ENCODE measurements at regions not wholly inside any gene's neighbourhood (a gene's known extent, or its start where the extent isn't known, plus 50 kb on each side); places are given as distances from the start of the nearest gene placed in this dataset.
A peak's percentile ranks its signal among the peaks of the same experiment; 100 is the strongest.

DNA sequence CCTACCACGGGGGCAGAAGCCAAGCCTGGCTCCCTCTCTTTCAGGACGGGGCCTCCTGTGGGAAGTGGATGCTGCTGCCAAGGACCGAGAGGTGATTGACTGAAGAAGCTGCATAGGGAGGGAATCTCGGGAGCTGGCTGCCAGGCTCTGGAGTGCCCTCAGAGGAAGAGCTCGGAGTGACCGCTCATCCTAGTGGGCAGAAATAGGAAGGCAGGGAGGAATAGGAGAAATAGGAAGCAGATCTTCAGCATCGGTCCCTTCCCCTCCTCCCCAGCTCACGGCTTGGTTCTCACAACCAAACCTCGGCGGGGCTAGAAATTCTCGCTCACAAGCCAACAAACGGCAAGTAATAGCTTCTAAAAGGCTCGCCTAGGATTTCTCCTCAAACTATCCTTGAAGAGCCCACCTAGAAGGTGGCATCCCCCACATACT is 159.9 kb upstream of the RAI14 start:
- Histone ChIP-seq H3K27me3 (ENCODE audit: control insufficient read depth, insufficient read depth, low read length) (no peaks in the 10 kb centered on the region), H3K36me3 (ENCODE audit: control insufficient read depth in 2 of 3, insufficient read depth in 3 of 3, low read length in 3 of 3) (no peaks in the 10 kb centered on the region)
- TF ChIP-seq, protein P1, sequence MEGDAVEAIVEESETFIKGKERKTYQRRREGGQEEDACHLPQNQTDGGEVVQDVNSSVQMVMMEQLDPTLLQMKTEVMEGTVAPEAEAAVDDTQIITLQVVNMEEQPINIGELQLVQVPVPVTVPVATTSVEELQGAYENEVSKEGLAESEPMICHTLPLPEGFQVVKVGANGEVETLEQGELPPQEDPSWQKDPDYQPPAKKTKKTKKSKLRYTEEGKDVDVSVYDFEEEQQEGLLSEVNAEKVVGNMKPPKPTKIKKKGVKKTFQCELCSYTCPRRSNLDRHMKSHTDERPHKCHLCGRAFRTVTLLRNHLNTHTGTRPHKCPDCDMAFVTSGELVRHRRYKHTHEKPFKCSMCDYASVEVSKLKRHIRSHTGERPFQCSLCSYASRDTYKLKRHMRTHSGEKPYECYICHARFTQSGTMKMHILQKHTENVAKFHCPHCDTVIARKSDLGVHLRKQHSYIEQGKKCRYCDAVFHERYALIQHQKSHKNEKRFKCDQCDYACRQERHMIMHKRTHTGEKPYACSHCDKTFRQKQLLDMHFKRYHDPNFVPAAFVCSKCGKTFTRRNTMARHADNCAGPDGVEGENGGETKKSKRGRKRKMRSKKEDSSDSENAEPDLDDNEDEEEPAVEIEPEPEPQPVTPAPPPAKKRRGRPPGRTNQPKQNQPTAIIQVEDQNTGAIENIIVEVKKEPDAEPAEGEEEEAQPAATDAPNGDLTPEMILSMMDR (IDR thresholded peaks at IDR 0.05; ENCODE audit: borderline replicate concordance, extremely low read depth, insufficient read depth), result no peak

DNA sequence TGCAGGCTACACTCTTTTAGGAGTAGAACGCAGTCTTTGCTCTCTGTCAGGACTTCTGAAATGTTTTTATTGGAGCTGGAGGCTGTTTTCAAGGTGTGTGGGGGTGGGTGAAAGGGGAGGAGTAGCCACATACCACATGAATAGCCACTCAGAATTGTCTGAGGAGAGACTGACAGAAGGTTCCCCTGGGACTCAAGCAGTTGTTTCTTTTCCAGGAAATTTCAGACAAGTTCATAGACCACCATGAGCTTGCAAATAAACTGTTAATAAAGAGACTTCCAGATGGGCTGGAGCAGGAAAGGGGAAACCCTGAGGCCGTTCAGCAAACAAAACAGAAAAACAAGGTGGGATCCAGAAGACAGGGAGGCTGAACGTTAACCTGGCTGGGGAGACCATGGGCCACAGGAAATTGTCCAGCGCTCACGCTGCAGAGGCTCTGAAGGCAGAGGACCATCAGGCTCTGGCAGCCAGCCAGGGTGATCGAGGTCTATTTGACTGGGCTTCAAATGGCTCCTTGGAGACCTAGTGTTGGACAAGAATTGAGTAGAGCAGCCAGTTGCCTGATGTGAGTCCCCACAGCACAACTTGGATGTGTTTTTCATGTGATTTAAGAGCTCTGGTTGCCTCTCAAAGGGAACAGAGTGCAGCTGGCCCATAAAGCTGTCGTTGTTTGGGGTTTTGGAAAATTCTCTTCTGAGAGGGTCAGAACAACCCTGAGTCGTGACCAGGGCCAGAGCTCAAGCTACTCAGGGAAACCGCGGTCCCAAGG is 159.2 kb upstream of the RAI14 start:
- H3K9me3 ChIP-seq (ENCODE audit: control insufficient read depth in 2 of 3, insufficient read depth in 1 of 3, low read length in 3 of 3), result no peaks in the 10 kb centered on the region
- no peak for FAIRE-seq
- H3K4me1 ChIP-seq (ENCODE audit: control insufficient read depth in 2 of 3, insufficient read depth in 2 of 3, low read depth in 1 of 3, low read length in 3 of 3), result no peaks in the 10 kb centered on the region
- no peak overlapping the region for H3K9ac ChIP-seq (ENCODE audit: low read length in 3 of 3)
- no peak overlapping the region for H3K27ac ChIP-seq (ENCODE audit: low read depth in 2 of 2, low read length in 2 of 2)
- H3K36me3 ChIP-seq (ENCODE audit: control insufficient read depth in 2 of 3, insufficient read depth in 3 of 3, low read length in 3 of 3), result no peaks in the 10 kb centered on the region
- intact Hi-C loops (cut with DNase I), result no loop called here
- DNase-seq, result peak; percentile 77 to 97 (median 90)
- H3K4me3 ChIP-seq (ENCODE audit: low read length in 3 of 3), result no peak overlapping the region
- no peaks in the 10 kb centered on the region for H3K27me3 ChIP-seq (ENCODE audit: control insufficient read depth, insufficient read depth, low read length)
- TF ChIP-seq, protein P1 (IDR thresholded peaks at IDR 0.05; ENCODE audit: borderline replicate concordance, extremely low read depth, insufficient read depth), result no peak

More for the DNA sequence above, 159.9 kb upstream of the RAI14 start:
- DNase-seq (no peak), FAIRE-seq (no peak)
- H3K9ac ChIP-seq (ENCODE audit: low read length in 3 of 3), result no peak overlapping the region
- H3K27ac ChIP-seq (ENCODE audit: low read depth in 2 of 2, low read length in 2 of 2), result no peak overlapping the region
- H3K9me3 ChIP-seq (ENCODE audit: control insufficient read depth in 2 of 3, insufficient read depth in 1 of 3, low read length in 3 of 3), result no peaks in the 10 kb centered on the region
- H3K4me3 ChIP-seq (ENCODE audit: low read length in 3 of 3), result no peak overlapping the region
- intact Hi-C loops (cut with DNase I), result no loop called here
- no peaks in the 10 kb centered on the region for H3K4me1 ChIP-seq (ENCODE audit: control insufficient read depth in 2 of 3, insufficient read depth in 2 of 3, low read depth in 1 of 3, low read length in 3 of 3)

DNA sequence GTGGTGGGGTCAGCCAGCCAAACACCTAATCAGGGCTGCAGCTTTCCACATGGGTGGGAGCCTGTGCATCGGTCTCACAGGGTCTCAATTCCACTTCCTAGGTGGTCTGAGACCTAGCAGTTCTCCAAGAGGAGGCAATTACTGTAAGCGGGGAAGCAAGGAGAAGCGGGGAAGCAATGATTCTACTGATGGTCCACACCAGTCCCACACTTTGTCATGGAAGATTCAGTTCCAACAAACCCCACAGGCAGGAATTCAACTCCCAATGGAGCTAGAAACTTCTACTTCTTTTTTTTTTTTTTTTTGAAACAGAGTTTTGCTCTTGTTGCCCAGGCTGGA is 158.7 kb upstream of the RAI14 start:
- Histone ChIP-seq H3K9me3 (ENCODE audit: control insufficient read depth in 2 of 3, insufficient read depth in 1 of 3, low read length in 3 of 3) (no peaks in the 10 kb centered on the region), H3K36me3 (ENCODE audit: control insufficient read depth in 2 of 3, insufficient read depth in 3 of 3, low read length in 3 of 3) (no peaks in the 10 kb centered on the region), H3K9ac (ENCODE audit: low read length in 3 of 3) (no peak overlapping the region), H3K27ac (ENCODE audit: low read depth in 2 of 2, low read length in 2 of 2) (no peak overlapping the region), H3K4me1 (ENCODE audit: control insufficient read depth in 2 of 3, insufficient read depth in 2 of 3, low read depth in 1 of 3, low read length in 3 of 3) (peaks cover 0 to 3% (median 0%) of the 10 kb centered on the region in 3 donors), H3K27me3 (ENCODE audit: control insufficient read depth, insufficient read depth, low read length) (no peaks in the 10 kb centered on the region), H3K4me3 (ENCODE audit: low read length in 3 of 3) (no peak overlapping the region)
- no peak for FAIRE-seq
- intact Hi-C loops (cut with DNase I), result no loop called here
- TF ChIP-seq, protein P1 (IDR thresholded peaks at IDR 0.05; ENCODE audit: borderline replicate concordance, extremely low read depth, insufficient read depth), result no peak
- no peak for DNase-seq
